ENCODE measurements at regions not wholly inside any gene's neighbourhood (a gene's known extent, or its start where the extent isn't known, plus 50 kb on each side); places are given as distances from the start of the nearest gene placed in this dataset.

DNA sequence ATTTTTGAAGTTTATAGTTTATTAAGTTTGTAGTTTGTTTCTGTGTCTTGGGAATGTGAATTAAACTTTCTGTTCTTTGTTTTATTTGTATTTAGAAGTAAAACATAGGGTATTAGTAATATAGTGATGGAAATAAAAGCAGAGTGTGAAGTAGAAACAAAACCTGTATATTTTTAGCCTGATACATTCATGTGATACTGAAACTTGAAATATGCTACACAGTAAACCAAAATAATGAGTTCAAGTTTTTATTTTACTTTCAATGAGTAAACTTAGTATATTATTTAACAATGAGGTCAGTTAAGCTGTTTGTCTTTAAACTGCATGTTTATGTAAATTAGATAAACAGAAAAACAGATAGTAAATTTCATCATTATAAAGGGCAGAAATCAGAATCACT, 1592.6 kb downstream of the GRIK2 start:
- no peak for TF ChIP-seq RAD21 (IDR thresholded peaks at IDR 0.05; ENCODE audit: low read depth)
- no peak for TF ChIP-seq EP300 (IDR thresholded peaks at IDR 0.05; ENCODE audit: borderline replicate concordance)
- TF ChIP-seq YY1 (IDR thresholded peaks at IDR 0.05; ENCODE audit: low read depth), result no peak
- no peak for TF ChIP-seq FOXM1 (IDR thresholded peaks at IDR 0.05; ENCODE audit: borderline replicate concordance, low read depth)
- TF ChIP-seq CREB1 (IDR thresholded peaks at IDR 0.05; ENCODE audit: low read depth), result no peak
- TF ChIP-seq EGR1 (IDR thresholded peaks at IDR 0.05), result no peak
- no peak for TF ChIP-seq REST (IDR thresholded peaks at IDR 0.05; ENCODE audit: low read depth)
- TF ChIP-seq CEBPB (IDR thresholded peaks at IDR 0.05), result no peak
- TF ChIP-seq TAF1 (IDR thresholded peaks at IDR 0.05; ENCODE audit: low read depth), result no peak
- TF ChIP-seq, protein P1, sequence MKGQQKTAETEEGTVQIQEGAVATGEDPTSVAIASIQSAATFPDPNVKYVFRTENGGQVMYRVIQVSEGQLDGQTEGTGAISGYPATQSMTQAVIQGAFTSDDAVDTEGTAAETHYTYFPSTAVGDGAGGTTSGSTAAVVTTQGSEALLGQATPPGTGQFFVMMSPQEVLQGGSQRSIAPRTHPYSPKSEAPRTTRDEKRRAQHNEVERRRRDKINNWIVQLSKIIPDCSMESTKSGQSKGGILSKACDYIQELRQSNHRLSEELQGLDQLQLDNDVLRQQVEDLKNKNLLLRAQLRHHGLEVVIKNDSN (IDR thresholded peaks at IDR 0.05), result no peak

- TF ChIP-seq TEAD4 (IDR thresholded peaks at IDR 0.05) (no peak), TAF1 (IDR thresholded peaks at IDR 0.05; ENCODE audit: low read depth) (no peak), TCF12 (IDR thresholded peaks at IDR 0.05; ENCODE audit: low read depth) (no peak), EP300 (IDR thresholded peaks at IDR 0.05; ENCODE audit: borderline replicate concordance) (no peak), EGR1 (IDR thresholded peaks at IDR 0.05) (no peak), ZBTB7A (IDR thresholded peaks at IDR 0.05; ENCODE audit: low read depth) (no peak), CEBPB (IDR thresholded peaks at IDR 0.05) (no peak), MAX (IDR thresholded peaks at IDR 0.05) (no peak), RAD21 (IDR thresholded peaks at IDR 0.05; ENCODE audit: low read depth) (no peak), CREB1 (IDR thresholded peaks at IDR 0.05; ENCODE audit: low read depth) (no peak), REST (IDR thresholded peaks at IDR 0.05; ENCODE audit: low read depth) (no peak), NFIC (IDR thresholded peaks at IDR 0.05) (no peak), YY1 (IDR thresholded peaks at IDR 0.05; ENCODE audit: low read depth) (no peak), FOXM1 (IDR thresholded peaks at IDR 0.05; ENCODE audit: borderline replicate concordance, low read depth) (no peak)
- TF ChIP-seq, protein P1 (IDR thresholded peaks at IDR 0.05), result no peak
Measured at GRCh38 chr6:102984357-102984756, 1590.8 kb downstream of the GRIK2 start.

- TF ChIP-seq REST (IDR thresholded peaks at IDR 0.05; ENCODE audit: low read depth) (no peak), FOXM1 (IDR thresholded peaks at IDR 0.05; ENCODE audit: borderline replicate concordance, low read depth) (no peak), NFIC (IDR thresholded peaks at IDR 0.05) (no peak), YY1 (IDR thresholded peaks at IDR 0.05; ENCODE audit: low read depth) (no peak), TCF12 (IDR thresholded peaks at IDR 0.05; ENCODE audit: low read depth) (no peak), TAF1 (IDR thresholded peaks at IDR 0.05; ENCODE audit: low read depth) (no peak), TEAD4 (IDR thresholded peaks at IDR 0.05) (no peak), MAX (IDR thresholded peaks at IDR 0.05) (no peak), ZBTB7A (IDR thresholded peaks at IDR 0.05; ENCODE audit: low read depth) (no peak), CEBPB (IDR thresholded peaks at IDR 0.05) (no peak), EGR1 (IDR thresholded peaks at IDR 0.05) (no peak)
- TF ChIP-seq, protein P1 (IDR thresholded peaks at IDR 0.05), result no peak
Measured at GRCh38 chr6:102981490-102982015, 1588.0 kb downstream of the GRIK2 start.

DNA sequence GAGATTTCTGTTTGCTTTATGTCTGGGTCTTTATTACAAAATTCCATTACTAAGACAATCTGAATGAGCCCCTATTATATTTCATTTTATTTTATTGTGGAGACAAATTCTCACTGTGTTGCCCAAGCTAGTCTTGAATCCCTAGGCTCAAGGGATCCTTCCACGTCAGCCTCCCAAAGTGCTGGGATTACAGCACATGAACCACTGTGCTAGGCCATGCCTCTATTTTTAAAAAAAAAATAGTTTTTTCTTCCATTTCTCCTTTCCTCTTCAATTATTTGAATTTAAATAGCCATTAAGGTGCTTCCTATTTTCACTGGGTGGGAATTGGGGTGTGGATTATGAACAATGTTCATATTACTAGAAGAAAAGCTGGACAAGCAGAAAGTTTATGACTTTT, 1587.4 kb downstream of the GRIK2 start:
- TF ChIP-seq FOXM1 (IDR thresholded peaks at IDR 0.05; ENCODE audit: borderline replicate concordance, low read depth) (no peak), CREB1 (IDR thresholded peaks at IDR 0.05; ENCODE audit: low read depth) (no peak), YY1 (IDR thresholded peaks at IDR 0.05; ENCODE audit: low read depth) (no peak), TAF1 (IDR thresholded peaks at IDR 0.05; ENCODE audit: low read depth) (no peak), EGR1 (IDR thresholded peaks at IDR 0.05) (no peak), TEAD4 (IDR thresholded peaks at IDR 0.05) (no peak), TCF12 (IDR thresholded peaks at IDR 0.05; ENCODE audit: low read depth) (no peak)
- TF ChIP-seq, protein P1 (IDR thresholded peaks at IDR 0.05), result no peak

All from Ishikawa (cell line).